AG10803 (cell line): ENCODE measurements at regions not wholly inside any gene's neighbourhood (a gene's known extent, or its start where the extent isn't known, plus 50 kb on each side); places are given as distances from the start of the nearest gene placed in this dataset.
"Not testable (repeated sequence)": the region's sequence is repeated elsewhere in the genome, so short reads cannot be mapped to it uniquely, and the experiment has no call there.

Experiments
- DNase-seq: peaks from one replicate; pipeline ENCODE4 v3.0.0; 2010; ENCODE audit warnings: low read depth
- H3K4me3 ChIP-seq: 2 replicates; pipeline ENCODE4 v1.5.1; 2011; ENCODE audit warnings: mild to moderate bottlenecking, low read length, control low read depth
- CTCF ChIP-seq: conservative IDR thresholded peaks from 2 replicates; pipeline ENCODE4 v1.5.1; 2011; ENCODE audit warnings: mild to moderate bottlenecking, low read length, control low read depth, inconsistent platforms

- DNase-seq = no peak
These were observed 941.0 kb upstream of the ADGRB3 start for GRCh38 chr6:67694127-67694526.

DNA sequence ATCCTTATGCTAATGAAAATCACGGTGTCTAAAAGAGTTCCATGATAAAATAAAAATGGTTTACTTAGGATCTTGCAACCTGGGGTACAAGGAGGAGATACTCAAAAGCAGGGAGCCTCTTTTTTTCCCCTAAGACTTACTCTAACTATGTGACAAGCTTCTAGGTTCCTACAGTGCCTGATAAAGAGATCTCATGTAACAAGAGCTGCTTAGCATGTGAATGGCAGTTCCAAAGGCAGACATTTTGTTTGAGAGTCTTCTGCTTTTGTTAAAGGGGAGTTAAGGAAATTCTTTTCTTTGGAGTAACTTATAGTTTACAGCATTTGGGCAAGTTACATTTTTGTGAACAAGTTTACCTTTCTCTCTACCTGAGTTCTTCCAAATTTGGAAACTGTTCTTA is 945.8 kb upstream of the ADGRB3 start:
- no peak overlapping the region for H3K4me3 ChIP-seq
- TF ChIP-seq CTCF = no peak
- no peak for DNase-seq

More at GRCh38 chr6:67694127-67694526, 941.0 kb upstream of the ADGRB3 start:
- no peak for TF ChIP-seq CTCF
- H3K4me3 ChIP-seq = no peak overlapping the region

GRCh38 chr6:67687396-67687795 is 947.7 kb upstream of the ADGRB3 start:
- DNase-seq = no peak
- no peak for TF ChIP-seq CTCF
- H3K4me3 ChIP-seq = no peak overlapping the region

DNA sequence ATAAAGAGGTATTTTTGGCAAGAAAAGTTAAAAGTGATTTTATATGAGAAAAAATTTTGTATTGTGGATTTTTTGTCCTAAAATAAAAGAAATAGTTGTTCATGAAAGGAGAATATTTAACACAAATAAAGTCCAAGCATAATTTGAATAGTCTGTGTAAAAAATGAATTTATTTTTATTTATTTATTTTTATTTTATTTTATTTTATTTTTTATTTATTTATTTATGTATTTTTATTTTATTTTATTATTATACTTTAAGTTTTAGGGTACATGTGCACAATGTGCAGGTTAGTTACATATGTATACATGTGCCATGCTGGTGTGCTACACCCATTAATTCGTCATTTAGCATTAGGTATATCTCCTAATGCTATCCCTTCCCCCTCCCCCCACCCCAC is 948.9 kb upstream of the ADGRB3 start:
- H3K4me3 ChIP-seq, DNase-seq: not testable (repeated sequence)

DNA sequence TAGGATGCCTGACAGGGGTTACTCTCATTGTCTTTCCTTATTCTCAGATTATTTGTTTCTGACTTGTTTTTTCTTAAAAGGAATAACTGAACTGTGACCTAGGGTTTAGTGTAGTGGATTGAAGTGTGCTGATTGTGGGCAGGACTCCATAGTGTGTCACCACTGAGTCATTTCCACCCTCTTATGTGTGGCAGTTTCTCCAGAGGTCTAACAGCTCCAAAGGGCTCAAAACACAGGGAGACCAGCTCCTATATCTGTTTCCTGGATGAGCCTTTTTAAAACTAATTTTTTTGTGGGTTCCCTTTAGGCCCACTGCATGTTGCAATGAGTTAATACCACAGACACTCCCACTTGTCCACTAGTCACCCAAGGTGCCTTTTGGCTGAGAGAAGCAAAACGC is 951.1 kb upstream of the ADGRB3 start:
- no peak overlapping the region for H3K4me3 ChIP-seq
- peak; percentile 1 for DNase-seq
- TF ChIP-seq CTCF = no peak

DNA sequence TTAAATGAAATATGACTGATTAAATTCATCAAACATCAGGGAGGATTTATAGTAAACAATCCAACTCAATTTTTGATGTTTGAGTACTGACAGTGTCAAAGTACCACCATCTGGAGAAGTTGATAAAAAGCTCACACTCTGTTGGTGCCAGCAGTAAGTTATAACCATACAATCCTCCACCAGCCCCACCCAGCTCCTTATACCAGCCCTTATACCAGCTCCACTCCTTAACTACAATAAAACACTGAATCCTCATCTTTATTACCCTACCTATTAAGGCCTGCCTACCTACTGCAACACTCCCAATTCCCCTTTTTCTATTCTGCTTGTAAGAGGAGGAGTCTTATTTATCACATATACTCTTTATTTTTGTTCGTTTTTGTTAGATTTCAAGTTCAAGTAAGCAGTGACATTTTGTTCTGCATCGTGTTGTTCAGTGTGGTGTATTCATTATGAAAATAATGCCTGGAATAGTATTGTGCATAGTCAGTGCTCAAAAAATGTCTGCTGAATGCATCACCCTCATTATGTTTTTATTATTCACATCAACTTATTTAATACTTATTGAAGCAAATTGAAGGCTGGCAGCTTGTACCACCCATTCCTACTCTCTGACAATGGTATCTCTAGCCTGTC is 954.7 kb upstream of the ADGRB3 start:
- DNase-seq = peak; percentile 0
- no peak overlapping the region for H3K4me3 ChIP-seq
- no peak for TF ChIP-seq CTCF

DNA sequence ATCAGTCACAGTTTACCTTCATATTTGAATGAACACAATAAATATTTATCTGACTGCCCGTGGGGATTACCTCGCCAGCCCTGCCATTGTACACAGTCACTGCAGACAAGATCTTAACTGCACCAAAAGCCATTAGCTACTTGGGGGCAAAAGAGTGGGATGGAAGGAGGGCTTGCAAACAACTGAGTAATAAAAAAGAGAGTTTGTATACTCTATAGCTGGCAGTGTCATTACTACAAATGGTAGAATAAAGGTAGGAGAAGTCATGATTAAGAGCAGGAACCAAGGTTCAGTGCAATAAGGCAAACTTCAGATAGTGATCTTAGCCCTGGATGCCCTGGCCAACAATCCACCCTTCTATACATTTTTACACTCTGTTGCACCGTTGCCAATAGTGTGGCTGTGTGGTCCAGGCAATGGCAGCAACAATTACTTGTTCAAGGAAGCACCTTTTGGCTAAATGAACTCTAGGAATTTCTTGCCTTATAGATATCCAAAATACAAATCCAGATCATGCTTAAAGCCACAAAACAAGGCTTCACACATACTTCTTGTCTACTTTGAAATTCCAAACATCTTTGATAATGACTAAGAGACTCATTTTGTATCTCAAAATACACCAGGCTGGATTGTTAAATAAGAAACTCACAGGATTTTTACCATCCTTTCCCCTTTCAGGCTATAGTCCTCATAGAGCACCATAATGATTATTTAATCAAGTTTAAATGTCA is 955.4 kb upstream of the ADGRB3 start:
- DNase-seq = no peak
- no peak for TF ChIP-seq CTCF
- no peak overlapping the region for H3K4me3 ChIP-seq
